K562 (cell line): ENCODE measurements at regions not wholly inside any gene's neighbourhood (a gene's known extent, or its start where the extent isn't known, plus 50 kb on each side); places are given as distances from the start of the nearest gene placed in this dataset.
"Not testable (repeated sequence)": the region's sequence is repeated elsewhere in the genome, so short reads cannot be mapped to it uniquely, and the experiment has no call there.

Experiments
- CBFB ChIP-seq: sonication (generic); formaldehyde crosslinking; IDR thresholded peaks from 2 replicates; pipeline ENCODE4 v1.4.0; 2020; ENCODE audit warnings: mild to moderate bottlenecking, missing genetic modification reagents
- CREB1 ChIP-seq, 2 experiments: sonication (generic) in 1 of 2; formaldehyde crosslinking in 1 of 2; IDR thresholded peaks; 2 replicates each; pipeline versions ENCODE4 v1.6.1 to v1.8.0; 2012 to 2022; ENCODE audit warnings: inconsistent platforms in 1 of 2, mild to moderate bottlenecking in 1 of 2, missing genetic modification reagents in 1 of 2, moderate library complexity in 1 of 2
- FOXA3 ChIP-seq, 2 experiments: fragments of 450-650 bp in 1 of 2; sonication (generic) in 1 of 2; formaldehyde crosslinking; IDR thresholded peaks in 1 of 2; conservative IDR thresholded peaks in 1 of 2; 2 replicates each; pipeline versions ENCODE4 v1.4.0 to v1.8.0; 2020 to 2022; ENCODE audit warnings: mild to moderate bottlenecking in 2 of 2, missing genetic modification reagents in 1 of 2
- HOMEZ ChIP-seq: fragments of 250-450 bp; sonication (Bioruptor Pico); IDR thresholded peaks from 2 replicates; pipeline ENCODE4 v1.4.0; 2020; ENCODE audit warnings: mild to moderate bottlenecking, moderate library complexity
- POLR2AphosphoS5 ChIP-seq: IDR thresholded peaks from 2 replicates; pipeline ENCODE4 v1.6.1; 2011; ENCODE audit warnings: mild to moderate bottlenecking, low read depth, low read length, moderate library complexity; ENCODE audit not compliant: control insufficient read depth, insufficient read depth
- SMARCB1 ChIP-seq: IDR thresholded peaks from 2 replicates; pipeline ENCODE4 v1.6.1; 2011; ENCODE audit warnings: improper control_type of control experiment, low read depth; ENCODE audit not compliant: insufficient read length
- XRCC3 ChIP-seq: fragments of 450-650 bp; IDR thresholded peaks from 2 replicates; pipeline ENCODE4 v1.6.1; 2017; ENCODE audit warnings: mild to moderate bottlenecking, moderate library complexity
- ZBTB33 ChIP-seq: sonication (generic); formaldehyde crosslinking; IDR thresholded peaks from 2 replicates; pipeline ENCODE4 v1.8.1; 2023; ENCODE audit warnings: mild to moderate bottlenecking, missing genetic modification reagents

GRCh38 chr12:93094222-93094621 is 165.1 kb upstream of the EEA1 start:
- TF ChIP-seq ZBTB33 (CRISPR knock-in tag); CBFB (CRISPR knock-in tag); XRCC3; HOMEZ (CRISPR knock-in tag); CREB1 (IDR thresholded peaks at IDR 0.05); CREB1 (CRISPR knock-in tag; IDR thresholded peaks at IDR 0.05); SMARCB1; POLR2AphosphoS5; FOXA3 (CRISPR knock-in tag; conservative IDR thresholded peaks at IDR 0.05 in 1 of 2, IDR thresholded peaks at IDR 0.05 in 1 of 2): not testable (repeated sequence)
